HCEC 1CT (cell line): ENCODE measurements at regions not wholly inside any gene's neighbourhood (a gene's known extent, or its start where the extent isn't known, plus 50 kb on each side); places are given as distances from the start of the nearest gene placed in this dataset.
"Not testable (repeated sequence)": the region's sequence is repeated elsewhere in the genome, so short reads cannot be mapped to it uniquely, and the experiment has no call there.

Source experiments
- DNase-seq: peaks from one replicate; pipeline ENCODE4 v3.0.0-alpha.2; 2017

- not testable (repeated sequence) for DNase-seq
Measured at GRCh38 chr17:46460129-46460528, 52.1 kb upstream of the LRRC37A2 start.

- DNase-seq = not testable (repeated sequence)
Measured at GRCh38 chr17:46455069-46455468, 57.2 kb upstream of the LRRC37A2 start.

GRCh38 chr17:46454572-46454971, 57.7 kb upstream of the LRRC37A2 start:
- not testable (repeated sequence) for DNase-seq

DNA sequence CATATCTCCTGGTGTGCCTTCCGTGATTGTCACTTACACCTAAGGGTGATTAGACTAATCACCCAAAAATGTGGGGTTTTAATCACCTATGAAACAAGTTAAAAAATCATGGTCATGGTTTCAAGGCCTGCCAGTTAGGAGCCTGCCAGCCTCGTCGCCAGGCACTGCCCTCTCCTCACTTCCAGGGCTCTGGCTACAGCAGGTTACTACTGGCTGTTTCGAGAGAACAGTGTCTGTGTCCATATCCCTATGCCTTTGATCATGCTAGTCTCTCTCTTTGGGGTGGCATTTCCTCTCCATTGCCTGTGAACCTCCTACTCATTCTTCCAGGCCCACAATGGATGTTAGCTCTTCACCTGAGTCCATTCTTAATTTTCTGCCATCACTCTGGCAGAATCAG, 59.2 kb upstream of the LRRC37A2 start:
- not testable (repeated sequence) for DNase-seq

GRCh38 chr17:46445849-46446248, 66.4 kb upstream of the LRRC37A2 start:
- not testable (repeated sequence) for DNase-seq

DNA sequence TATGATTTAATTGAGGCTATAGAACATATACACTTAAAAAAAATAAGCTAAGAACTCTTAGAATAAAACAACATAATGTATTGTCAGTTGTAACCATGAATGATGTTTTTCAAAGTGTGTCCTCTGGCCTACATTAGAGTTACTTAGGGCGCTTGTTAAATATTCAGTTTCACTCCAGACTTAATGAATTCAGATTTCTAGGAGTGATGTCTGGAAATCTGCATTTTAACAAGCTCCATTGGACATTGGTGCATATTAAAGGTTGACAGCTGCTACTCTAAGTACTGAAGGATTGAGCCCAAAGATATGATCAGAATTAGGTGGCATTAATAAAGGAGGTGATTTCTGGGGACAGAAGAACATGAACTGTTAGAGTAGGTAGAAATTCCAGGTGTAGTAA, 66.9 kb upstream of the LRRC37A2 start:
- DNase-seq = not testable (repeated sequence)

DNA sequence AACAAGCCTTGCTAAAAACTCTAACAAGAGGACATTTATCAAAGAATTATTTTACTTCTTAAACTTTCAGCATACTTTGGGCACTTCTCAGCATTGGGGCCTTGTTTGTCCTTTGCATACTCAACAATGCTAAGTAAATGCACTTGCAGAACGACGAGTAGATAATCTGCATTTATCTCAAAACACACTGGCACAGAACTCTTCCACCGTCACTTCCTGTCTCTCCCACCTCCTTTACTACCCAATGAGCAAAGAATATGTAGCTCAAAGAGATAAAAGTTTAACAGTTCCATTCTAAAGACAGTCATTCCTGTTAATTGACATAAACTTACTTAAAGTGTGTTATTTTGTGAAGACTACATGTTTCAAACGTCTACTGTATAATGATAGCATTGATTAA, 70.1 kb upstream of the LRRC37A2 start:
- DNase-seq = not testable (repeated sequence)

DNA sequence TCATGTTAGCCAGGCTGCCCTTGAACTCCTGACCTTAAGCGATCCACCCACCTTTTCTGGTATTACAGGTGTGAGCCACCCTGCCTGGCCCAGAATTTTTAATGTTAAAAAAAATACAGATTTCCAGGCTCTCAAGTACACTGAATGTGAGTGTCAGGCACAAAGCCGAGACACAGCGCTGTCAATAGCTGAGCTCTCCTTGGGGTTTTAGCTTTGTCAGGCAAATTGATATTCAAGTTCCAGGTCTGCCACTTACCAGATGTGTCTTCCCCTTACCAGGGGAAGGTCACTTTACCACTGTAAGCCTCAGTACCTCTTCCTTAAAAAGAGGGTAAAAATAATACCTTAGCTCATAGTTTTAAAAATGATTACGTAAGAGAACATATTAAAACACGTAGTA, 71.6 kb upstream of the LRRC37A2 start:
- DNase-seq = not testable (repeated sequence)

DNA sequence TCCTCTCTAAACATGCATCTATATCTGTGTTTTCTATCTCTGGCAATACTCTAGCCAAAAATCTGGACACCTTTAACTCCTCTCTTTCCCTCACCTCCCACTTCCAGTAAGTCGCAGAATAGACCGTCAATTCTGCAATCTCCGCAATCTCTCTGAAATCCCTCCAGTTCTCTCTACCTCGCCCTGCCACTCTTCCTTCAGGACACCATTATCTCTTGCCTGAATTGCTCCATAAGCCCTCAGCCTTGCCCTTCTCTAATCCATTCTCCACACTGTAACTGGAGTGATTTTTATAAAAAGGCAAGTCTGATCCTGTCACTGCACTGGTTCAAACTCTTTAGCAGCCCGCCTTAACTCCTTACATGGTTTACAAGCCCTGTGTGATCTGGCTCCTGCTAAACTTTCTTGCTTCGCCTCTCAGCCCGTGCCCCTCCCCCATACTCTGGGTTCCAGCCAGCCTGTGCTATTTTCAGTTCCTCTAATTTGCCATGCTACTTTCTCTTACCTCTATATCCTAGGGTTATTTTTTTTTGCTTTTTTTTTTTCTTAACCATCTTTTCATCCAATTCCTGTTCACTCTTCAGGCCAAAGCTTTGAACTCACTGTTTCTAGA, 73.0 kb upstream of the ARL17B start:
- DNase-seq = not testable (repeated sequence)

GRCh38 chr17:46430300-46430699, 68.7 kb upstream of the ARL17B start:
- DNase-seq = not testable (repeated sequence)

DNA sequence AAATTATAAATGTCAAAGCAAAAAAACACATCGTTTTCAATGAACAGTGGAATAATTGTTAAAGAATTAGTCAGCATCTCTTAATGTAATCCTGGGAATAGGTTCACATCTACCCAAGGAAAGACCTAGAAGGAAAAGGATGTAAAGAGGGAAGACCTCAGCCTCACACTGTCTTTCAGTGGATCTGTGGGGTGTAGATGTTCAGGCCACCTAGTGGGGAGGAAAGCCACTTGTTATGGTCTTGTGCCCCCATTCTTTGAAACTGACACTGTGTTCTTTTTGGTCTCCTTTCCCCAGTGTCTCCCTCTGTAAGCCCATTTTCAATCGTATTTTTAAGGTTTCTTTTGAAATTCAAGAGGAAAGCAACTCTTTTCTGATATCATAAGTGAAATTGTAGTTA, 68.1 kb upstream of the ARL17B start:
- DNase-seq = not testable (repeated sequence)

DNA sequence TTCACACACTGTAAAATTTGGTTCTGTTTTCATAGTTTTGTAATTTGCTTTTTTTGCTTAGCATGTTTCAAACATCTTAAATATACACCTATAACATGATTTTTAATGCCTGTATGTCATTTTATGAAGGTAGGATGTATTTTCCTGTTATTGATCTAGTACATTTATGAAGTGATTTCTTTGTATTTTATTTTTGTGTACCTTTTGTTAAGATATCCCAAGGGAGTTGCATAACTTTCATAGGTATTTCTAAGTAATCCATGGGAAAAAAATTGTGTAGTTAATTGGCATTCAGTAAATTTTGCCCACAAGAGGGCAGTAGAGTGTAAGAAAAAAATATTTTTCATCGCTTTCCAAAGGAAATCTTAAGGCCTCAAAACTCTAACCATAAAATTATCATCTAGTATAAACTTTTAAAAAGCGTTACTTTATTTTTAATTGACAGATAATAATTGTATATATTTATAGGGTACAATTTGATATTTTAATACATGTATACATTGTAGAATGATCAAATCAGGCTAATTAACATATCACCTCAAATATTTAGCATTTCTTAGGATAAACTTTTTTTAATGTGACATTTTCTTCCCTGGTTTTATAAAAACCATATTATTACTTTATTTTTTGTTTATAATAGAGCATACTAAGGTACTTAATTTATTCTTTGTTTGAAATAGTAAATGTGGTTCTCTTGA, 62.8 kb upstream of the ARL17B start:
- DNase-seq = not testable (repeated sequence)

- DNase-seq = peak; percentile 26
Measured at GRCh38 chr17:46417907-46418306, 56.3 kb upstream of the ARL17B start.

- DNase-seq = not testable (repeated sequence)
Measured at GRCh38 chr17:46417261-46417660, 55.7 kb upstream of the ARL17B start.

DNA sequence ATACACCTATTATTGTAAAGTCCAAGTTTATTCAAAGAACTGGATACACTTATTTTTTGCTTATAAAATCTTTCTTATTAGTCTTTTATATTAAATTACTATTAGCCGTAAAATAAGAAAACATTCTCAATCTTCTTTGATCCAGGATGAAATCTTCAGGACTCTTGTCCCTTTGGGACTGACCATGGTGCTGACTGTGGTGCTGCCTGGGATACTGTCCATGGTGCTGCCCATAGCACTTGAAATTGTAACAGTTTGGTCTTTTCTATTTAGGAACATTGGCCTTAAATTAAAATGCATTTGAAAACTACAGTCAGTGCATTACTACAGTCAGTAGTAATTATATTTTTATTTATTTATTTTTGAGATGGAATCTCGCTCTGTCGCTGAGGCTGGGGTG, 53.0 kb upstream of the ARL17B start:
- not testable (repeated sequence) for DNase-seq

DNA sequence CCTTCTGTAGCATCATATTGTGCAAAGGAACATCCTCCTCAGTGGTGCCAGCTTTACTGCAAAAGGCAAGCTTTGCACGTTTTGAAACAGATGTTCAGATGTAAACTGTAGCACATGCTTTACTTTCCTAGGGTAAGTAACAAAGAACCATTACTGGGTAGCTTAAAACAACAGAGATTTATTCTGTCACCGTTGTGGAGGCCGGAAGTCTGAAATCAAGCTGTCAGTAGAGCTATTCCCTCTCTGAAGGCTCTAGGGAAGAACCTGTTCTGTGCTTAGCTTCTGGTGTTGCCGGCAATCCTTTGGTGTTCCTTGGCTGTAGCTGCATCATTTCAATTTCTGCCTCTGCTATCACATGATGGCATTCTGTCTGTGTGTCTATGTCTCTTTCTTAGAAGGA, 50.6 kb upstream of the ARL17B start:
- not testable (repeated sequence) for DNase-seq

DNA sequence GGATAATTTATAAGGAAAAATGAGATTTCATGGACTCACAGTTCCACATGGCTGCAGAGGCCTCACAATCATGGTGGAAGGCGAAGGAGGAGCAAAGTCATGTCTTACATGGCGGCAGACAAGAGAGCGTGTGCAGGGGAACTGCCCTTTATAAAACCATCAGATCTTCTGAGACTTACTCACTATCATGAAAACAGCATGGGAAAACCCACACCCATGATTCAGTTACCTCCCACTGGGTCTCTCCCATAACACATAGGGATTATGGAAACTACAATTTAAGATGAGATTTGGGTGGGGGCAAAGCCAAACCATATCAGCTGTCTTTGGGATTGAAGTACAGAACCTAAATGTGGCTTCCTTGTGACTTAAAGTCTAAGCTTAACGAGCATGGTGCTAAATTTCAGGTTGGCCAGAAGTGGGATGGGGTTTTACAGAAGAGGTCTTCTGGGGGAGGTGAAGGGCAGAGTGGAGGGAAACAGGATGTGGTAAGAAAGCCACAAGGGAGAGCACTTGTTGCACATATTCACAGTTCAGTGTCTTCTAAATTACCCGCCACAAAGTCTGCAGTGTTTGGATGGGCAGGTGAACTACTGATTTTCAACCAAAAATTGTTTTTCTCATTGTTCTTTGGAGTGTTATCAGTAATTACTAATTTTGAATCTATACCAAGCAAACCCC, 49.7 kb upstream of the ARL17B start:
- DNase-seq = not testable (repeated sequence)
